TTC549 (cell line): ENCODE measurements at regions not wholly inside any gene's neighbourhood (a gene's known extent, or its start where the extent isn't known, plus 50 kb on each side); places are given as distances from the start of the nearest gene placed in this dataset.

ENCODE experiments used
- FAIRE-seq: peaks from 2 replicates; lab custom pipeline; 2012; peaks lifted over from hg19 to GRCh38; lab: Jason Lieb, UNC

DNA sequence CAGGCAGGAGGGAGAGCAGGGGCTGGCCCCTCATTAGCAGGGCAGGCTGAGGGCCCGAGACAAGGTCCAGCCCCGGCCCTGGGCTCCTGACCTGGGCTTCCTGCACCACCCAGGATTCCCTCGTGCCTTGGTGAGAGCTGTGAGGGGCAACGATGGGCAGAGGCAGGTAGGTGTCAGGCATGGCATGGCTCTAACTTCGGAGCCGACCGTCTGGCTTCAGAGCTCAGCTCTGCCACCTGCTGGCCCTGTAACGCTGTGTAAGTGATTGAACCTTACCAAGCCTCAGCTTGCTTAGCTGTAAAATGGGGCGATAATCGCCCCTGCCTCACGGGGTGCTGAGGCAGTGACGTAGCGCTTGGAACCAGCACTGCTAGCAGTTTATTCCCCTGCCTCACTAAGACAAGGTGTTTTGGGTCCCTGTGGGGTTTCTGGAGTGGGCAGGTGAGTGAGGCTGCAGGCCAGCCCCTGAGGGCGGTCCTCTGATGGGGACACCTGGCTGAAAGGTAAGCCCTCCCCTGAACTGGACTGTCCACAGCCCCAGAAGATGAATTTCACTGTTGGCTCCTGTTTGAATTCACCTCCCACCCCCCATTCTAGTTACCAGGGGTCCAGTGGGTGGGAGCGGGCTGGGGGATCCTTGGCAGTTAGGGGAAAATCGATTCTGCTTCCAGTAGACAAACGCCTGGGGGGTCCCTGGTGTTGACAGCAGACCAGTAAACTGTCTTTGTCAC, 184.8 kb upstream of the GSE1 start:
- no peak for FAIRE-seq

DNA sequence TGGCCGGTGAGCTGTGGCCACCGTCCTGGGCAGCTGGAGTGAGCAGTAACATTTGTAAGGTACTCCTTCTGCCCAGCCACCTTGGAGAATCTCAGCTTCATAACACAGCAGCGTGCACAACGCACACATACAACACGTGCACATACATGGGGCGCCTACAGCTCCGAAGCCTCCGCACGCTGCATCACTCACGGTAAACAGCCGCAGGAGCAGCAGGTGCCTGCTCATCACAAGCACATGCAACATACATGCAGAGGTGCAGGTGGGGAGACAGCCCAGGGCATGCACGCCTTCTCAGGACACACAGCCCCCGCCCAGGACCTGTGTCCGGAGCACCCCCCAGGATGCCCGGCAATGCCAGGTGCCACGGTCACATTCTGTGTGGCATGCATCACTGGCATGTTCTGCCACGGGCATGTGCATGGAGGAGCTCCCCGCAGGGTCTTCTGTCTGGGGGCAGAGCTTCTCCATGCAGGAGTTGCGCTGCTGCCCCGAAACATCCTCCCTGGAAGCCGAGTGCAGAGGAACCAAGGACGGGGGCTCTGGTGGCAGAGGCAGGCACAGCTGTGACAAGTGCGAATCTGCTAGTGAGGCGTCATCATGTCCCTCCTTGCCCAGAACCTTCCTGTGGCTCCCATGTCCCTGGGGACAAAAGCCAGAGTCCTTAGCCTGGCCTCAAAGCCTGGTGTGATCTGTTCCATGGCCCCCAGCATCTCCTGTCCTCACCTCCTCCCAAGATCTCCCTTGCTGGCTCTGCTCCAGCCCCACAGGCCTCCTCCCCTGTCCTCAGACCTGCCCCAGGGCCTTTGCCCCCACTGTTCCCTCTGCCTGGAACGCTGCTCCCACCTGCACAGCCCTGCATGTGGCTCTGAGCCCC, 184.0 kb upstream of the GSE1 start:
- FAIRE-seq: no peak

- FAIRE-seq: no peak
Observed at GRCh38 chr16:85429776-85430522, 183.2 kb upstream of the GSE1 start.

- no peak for FAIRE-seq
Observed at GRCh38 chr16:85430523-85431421, 182.3 kb upstream of the GSE1 start.

DNA sequence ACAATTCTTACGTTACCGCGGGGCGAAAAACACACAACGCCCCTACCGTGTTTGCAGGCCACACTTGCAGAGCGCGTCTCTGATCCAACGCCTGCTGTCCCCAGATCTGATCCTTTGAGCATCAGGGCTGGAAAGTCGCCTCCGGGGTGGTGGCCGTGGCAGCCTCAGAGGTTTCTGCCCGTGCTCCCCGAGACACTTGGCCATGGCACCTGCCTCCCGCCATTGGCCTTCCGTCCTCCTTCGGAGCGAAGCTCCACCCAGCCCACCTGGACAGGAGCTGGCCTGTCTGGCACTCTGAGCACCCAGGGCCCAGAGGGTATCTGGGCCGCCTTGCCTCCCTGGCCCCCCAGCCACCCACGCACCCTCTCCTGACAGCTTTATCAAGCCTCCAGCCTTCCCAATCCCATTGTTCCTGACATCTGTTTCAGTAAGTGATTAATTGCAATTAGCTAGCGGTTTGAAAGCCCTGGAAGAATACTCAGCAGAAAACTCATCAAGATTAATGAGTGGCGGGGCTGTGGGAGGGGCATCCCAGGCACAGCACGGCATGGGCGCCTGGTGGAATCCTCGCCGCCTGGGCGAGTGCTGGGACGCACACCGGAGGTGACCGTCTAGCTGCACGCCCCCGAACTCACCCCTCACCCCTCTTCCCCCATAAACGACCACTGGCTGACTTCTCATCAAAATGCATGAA, 181.5 kb upstream of the GSE1 start:
- no peak for FAIRE-seq

DNA sequence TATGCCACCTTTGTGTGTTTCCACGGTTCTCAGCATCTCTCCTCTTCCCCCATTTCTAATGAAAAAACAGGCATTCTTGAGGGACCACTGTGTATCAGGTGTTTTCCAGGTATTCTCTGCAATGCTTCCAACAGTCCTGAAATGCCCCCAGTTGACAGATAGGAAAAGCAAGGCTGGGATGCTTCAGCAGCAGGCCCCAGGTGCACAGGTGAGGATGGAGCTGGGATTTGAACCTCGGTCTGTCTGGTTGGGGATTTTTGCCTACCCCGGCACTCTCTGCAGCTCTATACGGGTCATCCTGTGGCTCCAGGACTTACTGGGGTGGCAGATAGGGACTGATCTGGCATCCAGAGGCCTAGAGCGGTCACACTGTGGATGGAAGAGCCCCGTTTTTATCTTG, 180.5 kb upstream of the GSE1 start:
- no peak for FAIRE-seq

- FAIRE-seq: no peak
Observed at GRCh38 chr16:85433477-85433876, 179.6 kb upstream of the GSE1 start.

DNA sequence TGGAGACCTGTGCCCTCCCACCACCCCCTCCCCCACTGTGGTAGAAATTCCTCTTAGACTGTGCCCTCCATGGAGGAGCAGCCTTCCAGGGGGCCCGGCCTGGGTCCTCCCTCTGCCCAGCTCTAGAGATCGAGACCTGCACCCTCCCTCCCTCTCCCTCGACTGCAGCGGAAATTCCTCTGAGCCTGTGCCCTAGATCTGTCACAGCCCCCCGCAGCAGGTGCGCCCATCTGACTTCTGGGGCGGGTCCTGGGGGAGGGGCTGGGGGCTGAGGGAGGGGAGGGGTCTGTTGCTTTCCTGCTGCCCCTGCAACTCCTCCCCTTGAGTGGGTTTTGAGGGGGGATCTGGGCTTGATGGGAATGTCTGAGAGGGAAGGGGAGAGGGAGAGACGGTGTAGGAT, 177.8 kb upstream of the GSE1 start:
- FAIRE-seq: no peak

DNA sequence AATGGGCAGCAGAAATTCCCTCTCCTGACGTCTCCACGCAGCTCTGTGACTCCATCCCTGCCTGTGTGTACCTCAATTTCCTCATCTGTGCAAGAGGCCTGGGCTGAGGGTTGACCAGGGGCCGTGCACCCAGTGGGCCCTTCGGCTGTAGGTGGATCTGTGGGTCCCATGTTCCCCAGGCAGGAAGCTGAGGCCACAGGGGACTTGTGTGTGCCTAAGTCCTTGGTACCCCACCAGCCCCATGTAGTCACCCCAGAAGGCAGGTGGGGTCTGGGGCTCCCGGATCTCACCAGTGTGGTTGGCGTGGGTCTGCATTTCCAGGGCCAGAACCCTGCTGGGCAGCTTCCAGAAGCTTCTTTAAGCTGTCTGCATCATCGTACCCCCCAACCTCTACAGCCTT, 177.4 kb upstream of the GSE1 start:
- FAIRE-seq: no peak

DNA sequence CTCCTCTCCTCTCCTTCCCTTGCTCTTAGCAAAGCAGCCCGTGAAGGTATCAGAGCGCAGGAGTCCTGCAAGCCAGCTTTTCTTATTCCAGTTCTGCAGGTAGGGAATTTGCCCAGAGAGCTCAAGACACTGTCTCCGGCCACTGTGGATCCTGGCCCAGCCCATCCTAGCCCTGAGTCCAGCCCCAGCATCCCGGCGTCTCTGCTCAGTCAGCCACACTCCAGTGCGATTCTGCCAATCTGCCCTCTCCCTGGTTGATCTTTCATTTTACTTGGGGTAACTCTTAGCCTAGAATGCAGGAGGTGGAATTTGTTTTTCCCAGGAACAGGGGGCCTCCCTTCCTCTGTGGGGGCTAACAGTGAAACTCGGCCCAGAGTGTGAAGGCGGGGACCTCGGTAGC, 176.9 kb upstream of the GSE1 start:
- FAIRE-seq: no peak

- no peak for FAIRE-seq
Observed at GRCh38 chr16:85436636-85437165, 176.4 kb upstream of the GSE1 start.

- FAIRE-seq: no peak
Observed at GRCh38 chr16:85437166-85438052, 175.7 kb upstream of the GSE1 start.

GRCh38 chr16:85438981-85439685, 174.0 kb upstream of the GSE1 start:
- no peak for FAIRE-seq

DNA sequence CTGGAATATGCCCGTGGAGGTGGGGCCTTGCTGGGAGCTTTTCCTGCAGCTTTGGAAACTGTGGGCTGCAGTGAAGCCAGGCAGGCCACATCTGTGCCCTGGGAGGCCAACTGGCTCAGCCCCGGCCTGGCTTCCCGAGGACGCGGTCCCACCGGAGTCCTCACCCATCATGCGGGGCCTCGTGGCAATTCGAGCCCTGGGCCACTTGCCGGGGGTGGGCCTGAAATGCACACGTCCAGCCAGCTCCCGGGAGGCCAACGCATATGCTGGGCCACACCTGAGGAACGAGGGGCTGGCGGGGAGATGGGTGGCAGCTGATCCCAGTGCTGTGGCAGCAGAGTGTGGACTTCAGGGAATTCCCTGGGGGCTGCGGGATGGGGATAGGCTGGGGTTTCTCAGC, 172.4 kb upstream of the GSE1 start:
- FAIRE-seq: no peak

DNA sequence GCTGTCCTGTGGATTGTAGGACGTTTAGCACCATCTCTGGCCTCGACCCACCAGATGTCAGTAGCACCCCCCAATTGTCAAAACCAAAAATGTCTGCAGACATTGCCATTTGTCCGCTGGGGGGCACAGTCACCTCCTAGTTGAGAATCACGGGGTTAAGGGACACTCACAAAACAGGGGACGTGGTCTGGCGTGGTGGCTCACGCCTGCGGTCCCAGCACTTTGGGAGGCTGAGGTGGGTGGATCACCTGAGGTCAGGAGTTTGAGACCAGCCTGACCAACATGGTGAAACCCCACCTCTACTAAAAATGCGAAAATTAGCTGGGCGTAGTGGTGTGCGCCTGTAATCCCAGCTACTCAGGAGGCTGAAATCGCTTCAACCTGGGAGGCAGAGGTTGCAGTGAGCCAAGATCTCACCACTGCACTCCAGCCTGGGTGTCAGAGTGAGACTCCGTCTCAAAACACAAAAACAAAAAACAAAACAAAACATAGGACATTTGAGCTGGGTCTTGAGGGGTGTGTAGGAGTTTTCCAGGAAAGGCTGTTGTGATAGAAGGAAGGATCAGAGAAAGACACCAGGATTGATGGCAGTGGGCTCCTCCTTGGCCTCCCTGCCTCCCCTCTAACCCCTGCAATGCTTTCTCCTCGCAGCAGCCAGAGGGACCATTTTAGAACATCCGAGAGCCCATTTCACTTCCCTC, 171.8 kb upstream of the GSE1 start:
- FAIRE-seq: no peak

- no peak for FAIRE-seq
Observed at GRCh38 chr16:85441890-85442670, 171.0 kb upstream of the GSE1 start.

- FAIRE-seq: no peak
Observed at GRCh38 chr16:85443116-85443515, 170.0 kb upstream of the GSE1 start.

DNA sequence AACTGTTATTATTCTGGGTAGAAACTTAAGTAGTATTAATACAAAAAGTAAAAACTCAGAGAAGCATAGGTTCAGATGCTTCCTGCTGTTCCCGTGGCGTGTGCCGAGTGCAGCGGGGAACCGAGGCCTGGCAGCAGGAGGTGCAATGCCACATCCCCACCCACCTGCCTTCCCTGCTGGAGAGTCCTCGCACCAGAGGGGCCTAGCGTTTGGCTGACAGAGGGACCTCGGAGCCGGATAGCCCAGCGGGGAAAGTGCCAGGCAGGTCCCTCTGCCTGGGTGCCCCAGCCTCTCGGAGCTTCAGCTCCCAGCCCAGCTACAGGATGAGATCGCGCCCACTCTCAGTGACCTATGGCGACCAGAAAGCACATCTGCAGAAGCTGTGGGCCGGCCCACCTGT, 169.6 kb upstream of the GSE1 start:
- no peak for FAIRE-seq
